ENCODE measurements at regions not wholly inside any gene's neighbourhood (a gene's known extent, or its start where the extent isn't known, plus 50 kb on each side); places are given as distances from the start of the nearest gene placed in this dataset.

- Histone ChIP-seq H3K27ac (no peak overlapping the region), H2AFZ (no peak overlapping the region), H3K79me2 (no peaks in the 10 kb centered on the region), H3K4me1 (no peaks in the 10 kb centered on the region), H3K4me3 (ENCODE audit: low read depth, low read length) (no peak overlapping the region), H3K9ac (no peak overlapping the region), H3K36me3 (ENCODE audit: control insufficient read depth, insufficient read depth, low read length) (no peaks in the 10 kb centered on the region), H3K4me2 (ENCODE audit: low read length) (no peak overlapping the region), H3K9me3 (ENCODE audit: control insufficient read depth, low read length) (no peaks in the 10 kb centered on the region), H3K27me3 (ENCODE audit: control insufficient read depth, insufficient read depth, low read length) (no peaks in the 10 kb centered on the region)
- no peak for TF ChIP-seq CTCF (IDR thresholded peaks at IDR 0.05)
Observed at GRCh38 chr13:59210543-59210942, 953.2 kb downstream of the DIAPH3 start.

- Histone ChIP-seq H3K4me1 (no peaks in the 10 kb centered on the region), H3K9ac (no peak overlapping the region), H3K27me3 (ENCODE audit: control insufficient read depth, insufficient read depth, low read length) (no peaks in the 10 kb centered on the region), H3K9me3 (ENCODE audit: control insufficient read depth, low read length) (no peaks in the 10 kb centered on the region), H3K4me2 (ENCODE audit: low read length) (no peak overlapping the region), H3K4me3 (ENCODE audit: low read depth, low read length) (no peak overlapping the region), H3K36me3 (ENCODE audit: control insufficient read depth, insufficient read depth, low read length) (no peaks in the 10 kb centered on the region), H3K27ac (no peak overlapping the region), H3K79me2 (no peaks in the 10 kb centered on the region), H2AFZ (no peak overlapping the region)
- TF ChIP-seq CTCF (IDR thresholded peaks at IDR 0.05): no peak
Observed at GRCh38 chr13:59211606-59212005, 952.1 kb downstream of the DIAPH3 start.

GRCh38 chr13:59229401-59229800 lies 934.3 kb downstream of the DIAPH3 start:
- Histone ChIP-seq H3K79me2 (no peaks in the 10 kb centered on the region), H3K27ac (no peak overlapping the region), H3K4me3 (ENCODE audit: low read depth, low read length) (no peak overlapping the region), H3K9ac (no peak overlapping the region), H3K4me2 (ENCODE audit: low read length) (no peak overlapping the region), H3K36me3 (ENCODE audit: control insufficient read depth, insufficient read depth, low read length) (no peaks in the 10 kb centered on the region), H3K9me3 (ENCODE audit: control insufficient read depth, low read length) (no peaks in the 10 kb centered on the region), H2AFZ (no peak overlapping the region), H3K4me1 (no peaks in the 10 kb centered on the region), H3K27me3 (ENCODE audit: control insufficient read depth, insufficient read depth, low read length) (no peaks in the 10 kb centered on the region)
- no peak for TF ChIP-seq CTCF (IDR thresholded peaks at IDR 0.05)

- no peak overlapping the region for H3K9ac ChIP-seq
- H3K79me2 ChIP-seq: no peaks in the 10 kb centered on the region
- H3K4me2 ChIP-seq (ENCODE audit: low read length): no peak overlapping the region
- no peaks in the 10 kb centered on the region for H3K4me1 ChIP-seq
- H3K27me3 ChIP-seq (ENCODE audit: control insufficient read depth, insufficient read depth, low read length): no peaks in the 10 kb centered on the region
- H3K9me3 ChIP-seq (ENCODE audit: control insufficient read depth, low read length): no peaks in the 10 kb centered on the region
- no peak overlapping the region for H3K4me3 ChIP-seq (ENCODE audit: low read depth, low read length)
- H3K36me3 ChIP-seq (ENCODE audit: control insufficient read depth, insufficient read depth, low read length): no peaks in the 10 kb centered on the region
- no peak for TF ChIP-seq CTCF (IDR thresholded peaks at IDR 0.05)
- H2AFZ ChIP-seq: no peak overlapping the region
- no peak overlapping the region for H3K27ac ChIP-seq
Observed at GRCh38 chr13:59229861-59230260, 933.9 kb downstream of the DIAPH3 start.

GRCh38 chr13:59230484-59231264 lies 933.1 kb downstream of the DIAPH3 start:
- no peaks in the 10 kb centered on the region for H3K79me2 ChIP-seq
- no peak for TF ChIP-seq CTCF (IDR thresholded peaks at IDR 0.05)
- H3K9ac ChIP-seq: no peak overlapping the region
- no peaks in the 10 kb centered on the region for H3K4me1 ChIP-seq
- no peak overlapping the region for H3K4me3 ChIP-seq (ENCODE audit: low read depth, low read length)
- H3K36me3 ChIP-seq (ENCODE audit: control insufficient read depth, insufficient read depth, low read length): no peaks in the 10 kb centered on the region
- no peak overlapping the region for H2AFZ ChIP-seq
- H3K27ac ChIP-seq: no peak overlapping the region
- H3K4me2 ChIP-seq (ENCODE audit: low read length): no peak overlapping the region
- no peaks in the 10 kb centered on the region for H3K27me3 ChIP-seq (ENCODE audit: control insufficient read depth, insufficient read depth, low read length)
- no peaks in the 10 kb centered on the region for H3K9me3 ChIP-seq (ENCODE audit: control insufficient read depth, low read length)
